ENCODE measurements at regions not wholly inside any gene's neighbourhood (a gene's known extent, or its start where the extent isn't known, plus 50 kb on each side); places are given as distances from the start of the nearest gene placed in this dataset.

DNA sequence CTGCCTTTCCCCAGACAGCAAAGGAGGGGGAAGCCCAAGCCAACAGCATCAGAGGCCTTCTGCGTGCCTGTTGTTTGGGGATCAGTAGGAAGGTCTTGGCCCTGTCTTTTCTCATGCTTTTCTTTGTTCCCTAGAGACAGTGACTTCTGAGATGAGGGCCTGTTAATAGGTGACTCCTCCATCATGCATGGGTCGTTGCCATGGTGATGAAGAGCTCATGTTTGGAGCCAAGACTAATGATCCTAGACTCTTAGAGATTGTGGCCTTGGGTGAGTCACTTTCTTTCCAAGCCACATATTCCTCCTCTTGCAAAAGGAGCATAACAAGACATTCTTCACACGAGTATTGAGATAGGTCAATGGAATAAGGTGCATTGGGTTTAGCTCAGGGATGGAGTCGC lies 201.1 kb upstream of the ASIC2 start:
- Histone ChIP-seq H3K4me3 (no peak overlapping the region), H3K4me1 (peaks cover 0 to 5% (median 0%) of the 10 kb centered on the region in 4 donors), H3K27me3 (no peaks in the 10 kb centered on the region), H3K9me3 (no peaks in the 10 kb centered on the region), H3K27ac (no peak overlapping the region), H3K36me3 (no peaks in the 10 kb centered on the region)
- no peak for DNase-seq
- TF ChIP-seq POLR2A (IDR thresholded peaks at IDR 0.05) = no peak
- TF ChIP-seq, protein P1, sequence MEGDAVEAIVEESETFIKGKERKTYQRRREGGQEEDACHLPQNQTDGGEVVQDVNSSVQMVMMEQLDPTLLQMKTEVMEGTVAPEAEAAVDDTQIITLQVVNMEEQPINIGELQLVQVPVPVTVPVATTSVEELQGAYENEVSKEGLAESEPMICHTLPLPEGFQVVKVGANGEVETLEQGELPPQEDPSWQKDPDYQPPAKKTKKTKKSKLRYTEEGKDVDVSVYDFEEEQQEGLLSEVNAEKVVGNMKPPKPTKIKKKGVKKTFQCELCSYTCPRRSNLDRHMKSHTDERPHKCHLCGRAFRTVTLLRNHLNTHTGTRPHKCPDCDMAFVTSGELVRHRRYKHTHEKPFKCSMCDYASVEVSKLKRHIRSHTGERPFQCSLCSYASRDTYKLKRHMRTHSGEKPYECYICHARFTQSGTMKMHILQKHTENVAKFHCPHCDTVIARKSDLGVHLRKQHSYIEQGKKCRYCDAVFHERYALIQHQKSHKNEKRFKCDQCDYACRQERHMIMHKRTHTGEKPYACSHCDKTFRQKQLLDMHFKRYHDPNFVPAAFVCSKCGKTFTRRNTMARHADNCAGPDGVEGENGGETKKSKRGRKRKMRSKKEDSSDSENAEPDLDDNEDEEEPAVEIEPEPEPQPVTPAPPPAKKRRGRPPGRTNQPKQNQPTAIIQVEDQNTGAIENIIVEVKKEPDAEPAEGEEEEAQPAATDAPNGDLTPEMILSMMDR (IDR thresholded peaks at IDR 0.05) = no peak

GRCh38 chr17:33497623-33498022 lies 204.5 kb upstream of the ASIC2 start:
- Histone ChIP-seq H3K27ac (no peak overlapping the region), H3K27me3 (no peaks in the 10 kb centered on the region), H3K4me3 (no peak overlapping the region), H3K9me3 (no peaks in the 10 kb centered on the region), H3K36me3 (no peaks in the 10 kb centered on the region), H3K4me1 (peaks cover 0 to 2% (median 0%) of the 10 kb centered on the region in 4 donors)
- no peak for TF ChIP-seq POLR2A (IDR thresholded peaks at IDR 0.05)
- TF ChIP-seq, protein P1 (IDR thresholded peaks at IDR 0.05) = no peak
- no peak for DNase-seq

- peak in 1 of 3 donors; percentile 47 for DNase-seq
- TF ChIP-seq, protein P1 (IDR thresholded peaks at IDR 0.05) = no peak
- no peak for TF ChIP-seq POLR2A (IDR thresholded peaks at IDR 0.05)
- Histone ChIP-seq H3K36me3 (no peaks in the 10 kb centered on the region), H3K27me3 (no peaks in the 10 kb centered on the region), H3K9me3 (no peaks in the 10 kb centered on the region), H3K4me3 (no peak overlapping the region), H3K4me1 (no peaks in the 10 kb centered on the region), H3K27ac (peak overlapping the region in 1 of 4 donors; percentile 19)
Observed at GRCh38 chr17:33498069-33498468, 205.0 kb upstream of the ASIC2 start.

DNA sequence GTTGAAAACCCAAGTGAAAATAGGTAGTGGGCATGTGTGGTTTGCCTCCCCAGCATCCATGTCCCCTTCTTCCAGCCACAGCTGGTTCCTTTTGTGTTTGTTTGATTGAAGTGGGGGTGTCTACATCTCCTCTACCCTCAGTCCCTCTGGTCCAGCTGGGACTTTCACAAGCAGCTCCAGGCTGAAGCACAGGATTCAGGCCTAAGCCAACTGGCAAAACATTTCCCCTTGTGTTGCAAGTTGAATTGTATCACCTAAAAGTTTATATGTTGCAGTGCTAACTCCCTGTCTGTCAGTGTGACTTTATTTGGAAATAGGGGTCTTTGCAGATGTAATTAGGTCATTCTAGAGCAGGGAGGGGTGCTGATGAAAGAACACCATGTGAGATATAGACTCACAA lies 205.9 kb upstream of the ASIC2 start:
- Histone ChIP-seq H3K36me3 (no peaks in the 10 kb centered on the region), H3K9me3 (no peaks in the 10 kb centered on the region), H3K27ac (peak overlapping the region in 1 of 4 donors; percentile 19), H3K4me1 (no peaks in the 10 kb centered on the region), H3K27me3 (no peaks in the 10 kb centered on the region), H3K4me3 (no peak overlapping the region)
- TF ChIP-seq, protein P1 (IDR thresholded peaks at IDR 0.05) = no peak
- no peak for TF ChIP-seq POLR2A (IDR thresholded peaks at IDR 0.05)
- no peak for DNase-seq

DNA sequence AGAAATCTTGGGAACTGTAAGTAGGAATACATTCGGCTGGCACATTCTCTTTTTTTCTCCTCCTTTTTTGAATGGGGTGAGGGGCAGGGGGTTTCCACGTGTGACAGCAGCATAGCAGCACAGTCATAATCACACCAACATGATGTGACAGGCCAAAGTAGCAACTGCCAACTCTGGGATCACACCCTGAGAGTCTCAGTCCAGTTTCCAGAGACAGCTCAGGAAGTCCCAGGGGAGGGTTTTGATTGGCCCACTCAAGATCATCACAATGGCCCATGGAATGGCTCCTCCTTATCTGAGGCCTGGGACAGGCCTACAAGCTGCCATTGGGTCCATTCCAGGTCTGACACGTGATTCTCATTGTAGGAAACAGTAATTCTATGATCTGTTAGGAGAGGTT lies 207.1 kb upstream of the ASIC2 start:
- no peaks in the 10 kb centered on the region for H3K9me3 ChIP-seq
- TF ChIP-seq, protein P1 (IDR thresholded peaks at IDR 0.05) = no peak
- TF ChIP-seq POLR2A (IDR thresholded peaks at IDR 0.05) = no peak
- H3K4me3 ChIP-seq = no peak overlapping the region
- no peaks in the 10 kb centered on the region for H3K4me1 ChIP-seq
- H3K27ac ChIP-seq = no peak overlapping the region
- H3K36me3 ChIP-seq = no peaks in the 10 kb centered on the region
- H3K27me3 ChIP-seq = no peaks in the 10 kb centered on the region
- no peak for DNase-seq

DNA sequence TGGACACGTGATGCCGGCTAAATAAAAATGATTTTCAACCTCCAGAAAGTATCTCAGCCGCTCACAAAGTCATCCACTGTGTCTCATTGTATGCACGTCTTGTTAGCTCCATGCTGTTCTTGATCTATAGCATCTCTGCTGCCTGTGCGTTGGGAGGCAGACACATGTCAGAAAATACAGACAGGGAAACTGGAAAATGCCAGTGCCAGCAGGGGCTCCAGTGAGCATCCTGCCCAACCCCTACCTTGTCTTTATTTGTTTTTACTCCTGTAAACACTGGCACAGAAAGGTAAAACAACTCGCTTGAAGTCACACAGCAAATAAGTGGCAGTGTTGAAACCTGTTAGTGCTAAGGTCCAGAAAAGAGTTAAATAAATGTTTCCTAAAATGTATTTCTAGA lies 208.1 kb upstream of the ASIC2 start:
- no peaks in the 10 kb centered on the region for H3K27me3 ChIP-seq

More for the DNA sequence above, 208.1 kb upstream of the ASIC2 start:
- TF ChIP-seq POLR2A (IDR thresholded peaks at IDR 0.05) = no peak
- TF ChIP-seq, protein P1 (IDR thresholded peaks at IDR 0.05) = no peak
- H3K36me3 ChIP-seq = no peaks in the 10 kb centered on the region
- H3K27ac ChIP-seq = no peak overlapping the region
- DNase-seq = no peak
- no peaks in the 10 kb centered on the region for H3K4me1 ChIP-seq
- H3K9me3 ChIP-seq = no peaks in the 10 kb centered on the region
- no peak overlapping the region for H3K4me3 ChIP-seq

Data from Peyer's patch (tissue), 4 donors.